ENCODE measurements at regions not wholly inside any gene's neighbourhood (a gene's known extent, or its start where the extent isn't known, plus 50 kb on each side); places are given as distances from the start of the nearest gene placed in this dataset.

DNA sequence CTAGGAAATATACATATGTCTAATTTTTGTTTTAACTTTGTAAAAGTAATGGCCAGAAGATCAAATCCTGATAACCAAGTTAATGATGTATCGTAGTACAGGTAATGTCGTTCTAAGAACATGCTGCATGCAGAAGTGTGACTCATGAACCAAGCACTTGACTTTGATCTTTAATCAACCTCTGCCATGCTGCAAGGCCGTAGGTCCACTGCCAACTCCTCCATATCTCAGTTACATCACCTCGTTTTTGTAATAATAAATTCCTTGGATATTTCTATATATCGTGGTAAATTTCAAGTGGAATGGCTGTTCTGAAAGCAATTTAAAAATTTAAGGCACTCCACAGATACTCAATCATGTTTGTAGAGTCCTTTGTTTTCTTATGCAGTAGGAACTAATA is 771.7 kb downstream of the EPHA7 start:
- TF ChIP-seq, protein P1, sequence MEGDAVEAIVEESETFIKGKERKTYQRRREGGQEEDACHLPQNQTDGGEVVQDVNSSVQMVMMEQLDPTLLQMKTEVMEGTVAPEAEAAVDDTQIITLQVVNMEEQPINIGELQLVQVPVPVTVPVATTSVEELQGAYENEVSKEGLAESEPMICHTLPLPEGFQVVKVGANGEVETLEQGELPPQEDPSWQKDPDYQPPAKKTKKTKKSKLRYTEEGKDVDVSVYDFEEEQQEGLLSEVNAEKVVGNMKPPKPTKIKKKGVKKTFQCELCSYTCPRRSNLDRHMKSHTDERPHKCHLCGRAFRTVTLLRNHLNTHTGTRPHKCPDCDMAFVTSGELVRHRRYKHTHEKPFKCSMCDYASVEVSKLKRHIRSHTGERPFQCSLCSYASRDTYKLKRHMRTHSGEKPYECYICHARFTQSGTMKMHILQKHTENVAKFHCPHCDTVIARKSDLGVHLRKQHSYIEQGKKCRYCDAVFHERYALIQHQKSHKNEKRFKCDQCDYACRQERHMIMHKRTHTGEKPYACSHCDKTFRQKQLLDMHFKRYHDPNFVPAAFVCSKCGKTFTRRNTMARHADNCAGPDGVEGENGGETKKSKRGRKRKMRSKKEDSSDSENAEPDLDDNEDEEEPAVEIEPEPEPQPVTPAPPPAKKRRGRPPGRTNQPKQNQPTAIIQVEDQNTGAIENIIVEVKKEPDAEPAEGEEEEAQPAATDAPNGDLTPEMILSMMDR (IDR thresholded peaks at IDR 0.05; ENCODE audit: poor library complexity), result no peak
- TF ChIP-seq EZH2 (IDR thresholded peaks at IDR 0.05; ENCODE audit: borderline replicate concordance), result no peak

Data from hepatocyte (in vitro differentiated cells).